ENCODE measurements at regions not wholly inside any gene's neighbourhood (a gene's known extent, or its start where the extent isn't known, plus 50 kb on each side); places are given as distances from the start of the nearest gene placed in this dataset.

- Histone ChIP-seq H2BK20ac (ENCODE audit: low read depth, low read length, poor library complexity, severe bottlenecking) (no peak overlapping the region), H3K9ac (ENCODE audit: extremely low read depth, insufficient read length, low read length) (no peak overlapping the region), H3K23me2 (ENCODE audit: insufficient read length, low read depth, low read length, poor library complexity, severe bottlenecking) (no peaks in the 10 kb centered on the region), H3K9me3 (ENCODE audit: control insufficient read depth, low read depth, low read length) (no peaks in the 10 kb centered on the region), H3K18ac (ENCODE audit: insufficient read length, low read depth, low read length) (no peak overlapping the region), H3K27me3 (ENCODE audit: insufficient read depth, low read length) (no peaks in the 10 kb centered on the region), H2BK12ac (ENCODE audit: insufficient read length, low read depth, low read length) (no peak overlapping the region), H4K8ac (replicated peaks; ENCODE audit: insufficient read length, low read depth, low read length) (no peak overlapping the region), H3K14ac (ENCODE audit: insufficient read depth, low read length) (no peak overlapping the region), H3K27ac (ENCODE audit: insufficient read length, low read depth, low read length) (no peak overlapping the region), H2BK120ac (ENCODE audit: low read depth, low read length, poor library complexity, severe bottlenecking) (no peak overlapping the region), H2AFZ (ENCODE audit: low read length) (no peak overlapping the region), H3K79me1 (ENCODE audit: insufficient read depth, low read depth, low read length, poor library complexity, severe bottlenecking) (no peaks in the 10 kb centered on the region), H3K23ac (ENCODE audit: insufficient read length, low read depth, low read length) (no peak overlapping the region), H4K20me1 (ENCODE audit: control insufficient read depth, insufficient read depth, insufficient read length) (no peaks in the 10 kb centered on the region), H3K4me2 (ENCODE audit: insufficient read depth, insufficient read length, low read length) (no peak overlapping the region), H3K4me1 (ENCODE audit: insufficient read depth, low read length) (no peaks in the 10 kb centered on the region), H4K91ac (ENCODE audit: insufficient read length, low read depth, low read length) (no peak overlapping the region), H3T11ph (ENCODE audit: low read length) (no peak overlapping the region), H3K79me2 (ENCODE audit: insufficient read depth, low read length) (no peaks in the 10 kb centered on the region), H4K5ac (ENCODE audit: insufficient read length, low read depth, low read length) (no peak overlapping the region), H2BK15ac (ENCODE audit: low read depth, low read length) (no peak overlapping the region), H2BK5ac (ENCODE audit: insufficient read length, low read length) (no peak overlapping the region), H2AK5ac (ENCODE audit: insufficient read length, low read length) (no peak overlapping the region), H3K56ac (ENCODE audit: insufficient read length, low read depth, low read length) (no peak overlapping the region), H3K4ac (ENCODE audit: low read depth, low read length) (no peak overlapping the region)
- no peak for TF ChIP-seq CTCF (conservative IDR thresholded peaks at IDR 0.05)
- Mint-ChIP-seq H3K4me1 (no peaks in the 10 kb centered on the region), H3K9me3 (peaks cover 11 to 20% of the 10 kb centered on the region in 2 experiments; a peak in 4 of 5 replicates), H3K36me3 (ENCODE audit: insufficient read depth in 1 of 3, low read depth in 3 of 3) (peaks cover 0 to 8% (median 5%) of the 10 kb centered on the region in 3 experiments; a peak in 3 of 7 replicates), H3K4me3 (no peak overlapping the region), H3K27me3 (ENCODE audit: low read depth) (no peaks in the 10 kb centered on the region; the same call in none of the 2 replicates), H3K27ac (no peak overlapping the region)
- DNase-seq, result no peak
- WGBS (ENCODE audit: extremely low coverage, insufficient read length, low lambda C conversion rate), result no CpG with 5 or more reads among the region's 6 CpGs
These were observed 148.9 kb downstream of the TMEM182 start for GRCh38 chr2:102910724-102911123.

Measured in H9 (cell line).